CD4-positive, CD25-positive, alpha-beta regulatory T cell (primary cell): ENCODE measurements at regions not wholly inside any gene's neighbourhood (a gene's known extent, or its start where the extent isn't known, plus 50 kb on each side); places are given as distances from the start of the nearest gene placed in this dataset.

Experiments used
- ATAC-seq, 2 donors: fragments of 150-1000 bp; cut with Tn5 transposase; one replicate each; pipeline ENCODE4 v1.10.0; 2021; ENCODE audit warnings: low read depth in 2 of 2, moderate number of reproducible peaks in 2 of 2, moderate library complexity in 1 of 2
- DNase-seq, 3 donors: peaks; one replicate each; pipeline versions ENCODE4 v3.0.0 to v3.0.0-alpha.2; 2012 to 2022; ENCODE audit warnings: mixed read lengths in 1 of 3
- H3K27ac ChIP-seq: one replicate; pipeline ENCODE4 v1.7.0; 2013; ENCODE audit warnings: mild to moderate bottlenecking, low read length; ENCODE audit not compliant: insufficient read depth, poor library complexity, severe bottlenecking
- H3K27me3 ChIP-seq: one replicate; pipeline ENCODE4 v1.7.0; 2013; ENCODE audit warnings: low read length; ENCODE audit not compliant: control insufficient read depth, insufficient read depth
- H3K36me3 ChIP-seq: one replicate; pipeline ENCODE4 v1.7.0; 2013; ENCODE audit warnings: mild to moderate bottlenecking, low read length, moderate library complexity; ENCODE audit not compliant: control insufficient read depth, insufficient read depth
- H3K4me1 ChIP-seq: 2 replicates; pipeline ENCODE4 v1.7.0; 2013; ENCODE audit warnings: mild to moderate bottlenecking, low read length; ENCODE audit not compliant: insufficient read depth, control insufficient read depth, poor library complexity, severe bottlenecking
- H3K4me3 ChIP-seq: one replicate; pipeline ENCODE4 v1.7.0; 2013; ENCODE audit warnings: low read depth, mild to moderate bottlenecking, low read length, moderate library complexity
- H3K9me3 ChIP-seq, 2 experiments: 1 replicate in 1 of 2; 2 replicates in 1 of 2; pipeline ENCODE4 v1.7.0; 2013; ENCODE audit warnings: low read length in 2 of 2, mild to moderate bottlenecking in 1 of 2, moderate library complexity in 1 of 2; ENCODE audit not compliant: control insufficient read depth in 2 of 2
- H3K27ac Mint-ChIP-seq, 3 donors: one replicate each; pipeline ENCODE4 v1.8.0; 2020 to 2022; ENCODE audit warnings: mild to moderate bottlenecking in 3 of 3, mixed read lengths in 3 of 3, moderate library complexity in 2 of 3
- H3K27me3 Mint-ChIP-seq: one replicate; pipeline ENCODE4 v1.8.0; 2022; ENCODE audit warnings: mild to moderate bottlenecking, mixed read lengths
- H3K36me3 Mint-ChIP-seq: one replicate; pipeline ENCODE4 v1.8.0; 2020; ENCODE audit warnings: mixed read lengths
- H3K4me1 Mint-ChIP-seq, 4 donors: one replicate each; pipeline ENCODE4 v1.8.0; 2020 to 2022; ENCODE audit warnings: mixed read lengths in 4 of 4, mild to moderate bottlenecking in 1 of 4
- H3K4me3 Mint-ChIP-seq, 4 donors: one replicate each; pipeline ENCODE4 v1.8.0; 2020 to 2022; ENCODE audit warnings: mild to moderate bottlenecking in 4 of 4, mixed read lengths in 4 of 4, moderate library complexity in 3 of 4
- H3K9me3 Mint-ChIP-seq, 7 donors: one replicate each; pipeline ENCODE4 v1.8.0; 2020 to 2022; ENCODE audit warnings: mixed read lengths in 7 of 7, mild to moderate bottlenecking in 3 of 7, moderate library complexity in 2 of 7

GRCh38 chr2:228545748-228546145 lies 364.3 kb upstream of the SPHKAP start:
- Histone ChIP-seq H3K4me1 (no peaks in the 10 kb centered on the region), H3K27ac (no peak overlapping the region), H3K36me3 (no peaks in the 10 kb centered on the region), H3K9me3 (no peaks in the 10 kb centered on the region), H3K27me3 (no peaks in the 10 kb centered on the region), H3K4me3 (no peak overlapping the region)
- no peak overlapping the region for H3K27ac Mint-ChIP-seq
- H3K9me3 Mint-ChIP-seq: peaks cover 0 to 10% (median 4%) of the 10 kb centered on the region in 7 donors
- no peak overlapping the region for H3K4me3 Mint-ChIP-seq
- no peaks in the 10 kb centered on the region for H3K36me3 Mint-ChIP-seq
- H3K27me3 Mint-ChIP-seq: no peaks in the 10 kb centered on the region
- ATAC-seq (no peak), DNase-seq (no peak)
- H3K4me1 Mint-ChIP-seq: no peaks in the 10 kb centered on the region

- no peaks in the 10 kb centered on the region for H3K27me3 Mint-ChIP-seq
- DNase-seq: no peak
- no peak overlapping the region for H3K4me3 ChIP-seq
- no peak overlapping the region for H3K27ac ChIP-seq
- no peak for ATAC-seq
- peaks cover 0 to 10% (median 2%) of the 10 kb centered on the region in 7 donors for H3K9me3 Mint-ChIP-seq
- H3K4me1 Mint-ChIP-seq: no peaks in the 10 kb centered on the region
- no peaks in the 10 kb centered on the region for H3K27me3 ChIP-seq
- H3K36me3 ChIP-seq: no peaks in the 10 kb centered on the region
- H3K4me1 ChIP-seq: no peaks in the 10 kb centered on the region
- H3K27ac Mint-ChIP-seq: no peak overlapping the region
- no peak overlapping the region for H3K4me3 Mint-ChIP-seq
- no peaks in the 10 kb centered on the region for H3K9me3 ChIP-seq
- H3K36me3 Mint-ChIP-seq: no peaks in the 10 kb centered on the region
Observed at GRCh38 chr2:228545041-228545747, 363.7 kb upstream of the SPHKAP start.

GRCh38 chr2:228543117-228543516 lies 361.6 kb upstream of the SPHKAP start:
- H3K9me3 ChIP-seq: no peaks in the 10 kb centered on the region
- H3K4me3 ChIP-seq: no peak overlapping the region
- DNase-seq (no peak), ATAC-seq (no peak)
- Mint-ChIP-seq H3K27me3 (no peaks in the 10 kb centered on the region), H3K27ac (no peak overlapping the region), H3K4me3 (no peak overlapping the region), H3K36me3 (no peaks in the 10 kb centered on the region), H3K9me3 (peaks cover 0 to 10% (median under 1%) of the 10 kb centered on the region in 7 donors), H3K4me1 (no peaks in the 10 kb centered on the region)
- no peaks in the 10 kb centered on the region for H3K36me3 ChIP-seq
- H3K27ac ChIP-seq: no peak overlapping the region
- H3K4me1 ChIP-seq: no peaks in the 10 kb centered on the region
- H3K27me3 ChIP-seq: no peaks in the 10 kb centered on the region

- Histone ChIP-seq H3K27ac (no peak overlapping the region), H3K36me3 (no peaks in the 10 kb centered on the region), H3K27me3 (no peaks in the 10 kb centered on the region), H3K4me1 (no peaks in the 10 kb centered on the region), H3K4me3 (no peak overlapping the region), H3K9me3 (no peaks in the 10 kb centered on the region)
- Mint-ChIP-seq H3K27me3 (no peaks in the 10 kb centered on the region), H3K36me3 (no peaks in the 10 kb centered on the region), H3K4me1 (no peaks in the 10 kb centered on the region), H3K9me3 (peaks cover 0 to 10% (median 2%) of the 10 kb centered on the region in 7 donors), H3K4me3 (no peak overlapping the region), H3K27ac (no peak overlapping the region)
- DNase-seq (no peak), ATAC-seq (no peak)
Observed at GRCh38 chr2:228542277-228542676, 360.8 kb upstream of the SPHKAP start.

GRCh38 chr2:228541789-228542188 lies 360.3 kb upstream of the SPHKAP start:
- Mint-ChIP-seq H3K27me3 (no peaks in the 10 kb centered on the region), H3K36me3 (no peaks in the 10 kb centered on the region)
- peaks cover 0 to 3% of the 10 kb centered on the region in 2 experiments for H3K9me3 ChIP-seq

GRCh38 chr2:228540976-228541375 lies 359.5 kb upstream of the SPHKAP start:
- no peak overlapping the region for H3K27ac ChIP-seq
- Mint-ChIP-seq H3K9me3 (peaks cover 0 to 5% (median 0%) of the 10 kb centered on the region in 7 donors), H3K4me1 (no peaks in the 10 kb centered on the region), H3K27ac (no peak overlapping the region), H3K27me3 (no peaks in the 10 kb centered on the region), H3K36me3 (no peaks in the 10 kb centered on the region), H3K4me3 (no peak overlapping the region)
- H3K9me3 ChIP-seq: peaks cover 0 to 3% of the 10 kb centered on the region in 2 experiments
- ATAC-seq (no peak), DNase-seq (no peak)
- H3K27me3 ChIP-seq: no peaks in the 10 kb centered on the region
- H3K4me3 ChIP-seq: no peak overlapping the region
- H3K36me3 ChIP-seq: no peaks in the 10 kb centered on the region
- no peaks in the 10 kb centered on the region for H3K4me1 ChIP-seq

More at GRCh38 chr2:228541789-228542188, 360.3 kb upstream of the SPHKAP start:
- Mint-ChIP-seq H3K9me3 (peaks cover 0 to 5% (median under 1%) of the 10 kb centered on the region in 7 donors), H3K4me3 (no peak overlapping the region), H3K27ac (no peak overlapping the region), H3K4me1 (no peaks in the 10 kb centered on the region)
- DNase-seq: no peak
- Histone ChIP-seq H3K4me3 (no peak overlapping the region), H3K36me3 (no peaks in the 10 kb centered on the region), H3K4me1 (no peaks in the 10 kb centered on the region), H3K27ac (no peak overlapping the region), H3K27me3 (no peaks in the 10 kb centered on the region)
- no peak for ATAC-seq

GRCh38 chr2:228535396-228535795 lies 353.9 kb upstream of the SPHKAP start:
- H3K27me3 Mint-ChIP-seq: no peaks in the 10 kb centered on the region
- H3K9me3 ChIP-seq: peaks cover 6 to 8% of the 10 kb centered on the region in 2 experiments
- no peak overlapping the region for H3K27ac Mint-ChIP-seq
- H3K27ac ChIP-seq: no peak overlapping the region
- peaks cover 0 to 11% (median 4%) of the 10 kb centered on the region in 7 donors for H3K9me3 Mint-ChIP-seq
- DNase-seq (no peak), ATAC-seq (no peak)
- no peaks in the 10 kb centered on the region for H3K27me3 ChIP-seq
- no peaks in the 10 kb centered on the region for H3K36me3 ChIP-seq
- no peaks in the 10 kb centered on the region for H3K4me1 ChIP-seq
- H3K4me3 ChIP-seq: no peak overlapping the region
- H3K36me3 Mint-ChIP-seq: no peaks in the 10 kb centered on the region
- H3K4me3 Mint-ChIP-seq: no peak overlapping the region
- no peaks in the 10 kb centered on the region for H3K4me1 Mint-ChIP-seq

- Mint-ChIP-seq H3K4me1 (no peaks in the 10 kb centered on the region), H3K27ac (no peak overlapping the region), H3K9me3 (peaks cover 0 to 11% (median 6%) of the 10 kb centered on the region in 7 donors), H3K27me3 (no peaks in the 10 kb centered on the region), H3K36me3 (no peaks in the 10 kb centered on the region), H3K4me3 (no peak overlapping the region)
- DNase-seq: no peak
- H3K4me1 ChIP-seq: no peaks in the 10 kb centered on the region
- H3K27ac ChIP-seq: no peak overlapping the region
- H3K36me3 ChIP-seq: no peaks in the 10 kb centered on the region
- H3K9me3 ChIP-seq: peaks cover 6 to 8% of the 10 kb centered on the region in 2 experiments
- H3K27me3 ChIP-seq: no peaks in the 10 kb centered on the region
- H3K4me3 ChIP-seq: no peak overlapping the region
- ATAC-seq: no peak
Observed at GRCh38 chr2:228533156-228533555, 351.7 kb upstream of the SPHKAP start.
